ENCODE measurements at regions not wholly inside any gene's neighbourhood (a gene's known extent, or its start where the extent isn't known, plus 50 kb on each side); places are given as distances from the start of the nearest gene placed in this dataset.

DNA sequence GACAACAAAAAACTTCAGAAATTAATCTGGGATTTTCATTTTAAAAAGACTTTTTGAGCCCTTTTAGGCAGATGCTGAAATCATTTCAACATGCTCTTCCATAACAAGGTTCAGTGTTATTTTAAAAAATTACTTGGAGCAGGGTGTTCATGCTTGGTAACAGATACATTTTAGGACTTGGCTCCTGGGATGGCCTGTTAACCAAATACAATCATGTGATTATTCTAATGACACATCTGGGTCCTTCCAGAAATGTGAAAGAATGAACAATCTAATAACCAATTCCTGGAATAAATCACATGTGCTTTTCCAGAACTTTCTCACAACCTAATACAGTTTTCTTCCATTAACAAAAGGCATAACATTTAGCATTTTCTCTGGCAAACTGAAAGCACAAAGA is 379.8 kb upstream of the RUNX1 start:
- no peak for TF ChIP-seq CTCF (conservative IDR thresholded peaks at IDR 0.05)
- Histone ChIP-seq H3K23me2 (ENCODE audit: insufficient read length, low read depth, low read length, poor library complexity, severe bottlenecking) (no peaks in the 10 kb centered on the region), H2BK5ac (ENCODE audit: insufficient read length, low read length) (no peak overlapping the region), H2AK5ac (ENCODE audit: insufficient read length, low read length) (no peak overlapping the region), H3T11ph (ENCODE audit: low read length) (no peak overlapping the region), H3K9me3 (ENCODE audit: control insufficient read depth, low read depth, low read length) (peaks cover 8% of the 10 kb centered on the region), H3K4ac (ENCODE audit: low read depth, low read length) (no peak overlapping the region), H4K91ac (ENCODE audit: insufficient read length, low read depth, low read length) (no peak overlapping the region), H3K14ac (ENCODE audit: insufficient read depth, low read length) (no peak overlapping the region), H4K20me1 (ENCODE audit: control insufficient read depth, insufficient read depth, insufficient read length) (no peaks in the 10 kb centered on the region), H3K27ac (ENCODE audit: insufficient read length, low read depth, low read length) (no peak overlapping the region), H3K18ac (ENCODE audit: insufficient read length, low read depth, low read length) (no peak overlapping the region), H2BK120ac (ENCODE audit: low read depth, low read length, poor library complexity, severe bottlenecking) (no peak overlapping the region), H3K23ac (ENCODE audit: insufficient read length, low read depth, low read length) (no peak overlapping the region), H4K5ac (ENCODE audit: insufficient read length, low read depth, low read length) (no peak overlapping the region), H2BK20ac (ENCODE audit: low read depth, low read length, poor library complexity, severe bottlenecking) (no peak overlapping the region), H4K8ac (replicated peaks; ENCODE audit: insufficient read length, low read depth, low read length) (no peak overlapping the region), H3K4me1 (ENCODE audit: insufficient read depth, low read length) (no peaks in the 10 kb centered on the region; the same call in 1 of the 2 replicates), H3K79me2 (ENCODE audit: insufficient read depth, low read length) (no peaks in the 10 kb centered on the region), H2BK12ac (ENCODE audit: insufficient read length, low read depth, low read length) (no peak overlapping the region), H2BK15ac (ENCODE audit: low read depth, low read length) (no peak overlapping the region), H2AFZ (ENCODE audit: low read length) (no peak overlapping the region), H3K4me2 (ENCODE audit: insufficient read depth, insufficient read length, low read length) (no peak overlapping the region), H3K9ac (ENCODE audit: extremely low read depth, insufficient read length, low read length) (no peak overlapping the region), H3K79me1 (ENCODE audit: insufficient read depth, low read depth, low read length, poor library complexity, severe bottlenecking) (no peaks in the 10 kb centered on the region), H3K56ac (ENCODE audit: insufficient read length, low read depth, low read length) (no peak overlapping the region), H3K27me3 (ENCODE audit: insufficient read depth, low read length) (no peaks in the 10 kb centered on the region)
- Mint-ChIP-seq H3K9me3 (peaks cover 29 to 32% of the 10 kb centered on the region in 2 experiments), H3K4me3 (no peak overlapping the region), H3K27me3 (ENCODE audit: low read depth) (peaks cover 2% of the 10 kb centered on the region), H3K36me3 (ENCODE audit: insufficient read depth in 1 of 3, low read depth in 3 of 3) (peaks cover 16 to 27% (median 23%) of the 10 kb centered on the region in 3 experiments), H3K27ac (no peak overlapping the region), H3K4me1 (peaks cover 15 to 16% of the 10 kb centered on the region in 2 experiments)
- DNase-seq: no peak

Measured in H9 (cell line).